GM13977 (cell line): ENCODE measurements at regions not wholly inside any gene's neighbourhood (a gene's known extent, or its start where the extent isn't known, plus 50 kb on each side); places are given as distances from the start of the nearest gene placed in this dataset.

Experiments used
- DNase-seq: peaks from one replicate; pipeline ENCODE4 v3.0.0; 2012; ENCODE audit warnings: low spot score
- in situ Hi-C: fragments of 300-500 bp; cut with MboI; formaldehyde crosslinking; loops from one replicate; pipeline ENCODE4 v1.12.0; 2022; ENCODE audit warnings: low sequenced_read_pairs, low pct_unique_long_range_greater_than_20kb, mixed read lengths, inconsistent platforms; ENCODE audit not compliant: unreplicated experiment
- TF ChIP-seq, protein P1 (sequence below): IDR thresholded peaks from 2 replicates; pipeline ENCODE4 v1.5.1; 2012; ENCODE audit warnings: mild to moderate bottlenecking, control low read depth; ENCODE audit not compliant: insufficient read depth; ENCODE audit errors: extremely low read depth, missing control alignments

DNA sequence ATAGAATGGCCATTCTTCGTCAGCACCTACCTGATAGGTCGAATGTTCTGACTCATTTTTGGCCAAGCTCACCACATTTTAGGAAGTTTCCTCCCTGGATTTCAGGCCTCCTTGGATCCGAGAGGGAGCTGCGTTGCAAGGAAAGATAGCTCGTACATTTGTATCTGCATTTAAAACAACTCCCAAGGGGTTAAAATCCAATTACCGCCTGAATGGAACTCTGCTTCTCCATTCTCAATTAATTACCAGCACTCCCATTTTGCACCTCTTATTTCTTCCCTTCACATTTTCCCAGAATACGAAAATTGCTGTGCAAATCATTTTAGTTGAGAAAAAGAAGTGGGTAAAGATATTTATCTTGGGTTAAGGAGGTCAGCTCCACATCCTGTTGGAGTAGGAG is 610.7 kb downstream of the NPHP4 start:
- in situ Hi-C loops: no loop called here
- TF ChIP-seq, protein P1, sequence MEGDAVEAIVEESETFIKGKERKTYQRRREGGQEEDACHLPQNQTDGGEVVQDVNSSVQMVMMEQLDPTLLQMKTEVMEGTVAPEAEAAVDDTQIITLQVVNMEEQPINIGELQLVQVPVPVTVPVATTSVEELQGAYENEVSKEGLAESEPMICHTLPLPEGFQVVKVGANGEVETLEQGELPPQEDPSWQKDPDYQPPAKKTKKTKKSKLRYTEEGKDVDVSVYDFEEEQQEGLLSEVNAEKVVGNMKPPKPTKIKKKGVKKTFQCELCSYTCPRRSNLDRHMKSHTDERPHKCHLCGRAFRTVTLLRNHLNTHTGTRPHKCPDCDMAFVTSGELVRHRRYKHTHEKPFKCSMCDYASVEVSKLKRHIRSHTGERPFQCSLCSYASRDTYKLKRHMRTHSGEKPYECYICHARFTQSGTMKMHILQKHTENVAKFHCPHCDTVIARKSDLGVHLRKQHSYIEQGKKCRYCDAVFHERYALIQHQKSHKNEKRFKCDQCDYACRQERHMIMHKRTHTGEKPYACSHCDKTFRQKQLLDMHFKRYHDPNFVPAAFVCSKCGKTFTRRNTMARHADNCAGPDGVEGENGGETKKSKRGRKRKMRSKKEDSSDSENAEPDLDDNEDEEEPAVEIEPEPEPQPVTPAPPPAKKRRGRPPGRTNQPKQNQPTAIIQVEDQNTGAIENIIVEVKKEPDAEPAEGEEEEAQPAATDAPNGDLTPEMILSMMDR: no peak
- DNase-seq: no peak

DNA sequence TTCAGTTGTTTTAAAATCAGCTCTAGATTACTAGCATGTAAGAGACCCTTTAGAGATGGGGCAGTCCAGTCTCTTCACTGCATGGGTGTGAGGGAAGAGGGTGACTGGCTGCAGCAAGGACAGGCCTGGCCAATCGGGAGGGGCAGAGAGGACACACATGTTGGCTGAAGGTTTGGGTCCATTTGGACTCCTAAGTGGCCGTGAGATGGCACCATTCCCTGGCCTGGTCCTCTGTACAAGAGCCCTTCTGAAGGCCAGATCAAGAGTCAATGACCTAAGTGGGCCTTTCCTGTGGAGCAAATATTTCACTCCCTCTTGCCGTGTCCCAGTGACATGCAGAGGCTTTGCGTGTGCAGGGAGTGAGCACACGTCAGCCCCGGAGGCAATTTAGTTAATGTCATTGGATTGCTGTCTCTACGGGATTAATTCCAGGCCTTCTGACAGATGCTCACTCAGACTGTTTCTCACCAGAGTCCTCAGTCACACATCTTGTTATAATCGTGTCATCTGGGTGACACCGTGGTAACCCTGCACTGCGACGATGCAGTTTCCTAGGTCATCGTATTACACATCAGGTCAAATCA is 613.0 kb downstream of the NPHP4 start:
- DNase-seq: no peak
- TF ChIP-seq, protein P1: no peak
- in situ Hi-C loops: no loop called here

DNA sequence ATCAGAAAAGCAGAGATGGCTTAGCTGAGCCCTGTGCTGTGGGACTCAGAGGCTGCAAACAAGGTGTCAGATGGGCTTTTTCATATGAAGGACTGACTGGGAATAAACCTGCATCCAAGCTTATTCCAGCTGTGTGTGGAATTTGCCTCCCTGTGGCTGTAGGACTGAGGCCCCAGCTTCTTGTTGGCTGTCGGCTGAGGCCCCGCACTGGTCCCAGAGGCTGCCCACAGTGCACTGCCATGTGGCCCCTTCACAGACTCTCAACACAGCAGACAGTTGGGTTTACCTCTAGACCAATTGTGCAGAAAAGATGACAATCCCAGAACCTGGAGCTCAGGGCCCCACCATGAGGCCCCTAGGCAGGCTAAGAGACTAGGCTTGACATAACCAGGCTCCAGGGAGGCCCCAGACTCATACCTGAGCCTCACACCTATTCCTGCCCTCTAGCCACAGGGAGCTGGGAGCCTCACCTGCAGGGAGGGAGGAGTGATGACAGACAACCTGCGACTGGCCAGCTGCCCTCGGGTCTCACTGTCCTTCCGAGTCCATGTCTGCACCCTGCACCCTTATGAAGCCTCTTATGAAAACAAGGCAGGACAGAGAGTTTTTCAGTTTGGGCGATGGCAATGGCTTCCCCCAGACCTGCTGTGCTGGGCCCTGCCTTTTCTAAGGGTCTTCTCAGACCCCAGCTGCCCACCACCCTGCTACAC is 615.5 kb downstream of the NPHP4 start:
- no peak for DNase-seq
- TF ChIP-seq, protein P1: no peak
- in situ Hi-C loops: no loop called here

DNA sequence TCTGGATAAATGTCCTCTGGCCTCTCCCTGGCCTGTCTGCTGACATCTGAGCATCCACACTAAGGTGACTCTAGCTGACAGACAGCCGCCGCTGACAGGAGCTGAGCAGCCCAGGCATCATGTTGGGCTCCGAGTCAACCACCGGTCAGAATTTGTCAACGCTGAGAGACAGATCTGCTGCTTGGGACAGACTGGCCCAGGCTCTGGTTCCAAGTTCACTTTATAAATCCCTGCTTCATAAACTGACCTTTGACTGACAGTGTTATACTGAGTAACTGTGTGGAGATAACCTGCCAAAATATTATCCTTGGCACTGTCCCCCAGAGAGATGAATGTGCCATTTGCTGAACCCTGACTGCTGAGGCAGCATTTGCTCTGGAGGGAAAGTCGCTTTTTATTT is 616.7 kb downstream of the NPHP4 start:
- in situ Hi-C loops: no loop called here
- TF ChIP-seq, protein P1: no peak

DNA sequence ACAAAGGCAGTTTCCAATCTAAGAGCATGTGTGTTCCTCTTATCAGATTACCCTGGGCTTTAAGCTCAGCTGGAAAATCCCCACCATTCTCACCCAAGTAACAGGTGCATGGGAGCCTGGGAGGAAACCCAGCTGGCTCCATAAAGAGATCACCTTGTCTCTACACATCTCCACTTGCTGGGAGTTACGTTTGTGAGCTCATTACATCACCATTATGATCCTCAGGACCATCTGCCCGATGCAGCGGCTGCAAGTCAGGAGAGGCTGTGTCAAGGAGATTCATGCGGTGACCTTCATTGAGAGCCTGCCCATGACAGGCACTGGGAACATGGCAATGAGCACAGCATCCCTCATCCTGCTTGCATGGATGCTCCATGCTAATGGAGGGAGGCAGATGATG is 618.0 kb downstream of the NPHP4 start:
- no peak for DNase-seq
- in situ Hi-C loops: no loop called here
- TF ChIP-seq, protein P1: no peak

More for the DNA sequence above, 616.7 kb downstream of the NPHP4 start:
- no peak for DNase-seq

DNA sequence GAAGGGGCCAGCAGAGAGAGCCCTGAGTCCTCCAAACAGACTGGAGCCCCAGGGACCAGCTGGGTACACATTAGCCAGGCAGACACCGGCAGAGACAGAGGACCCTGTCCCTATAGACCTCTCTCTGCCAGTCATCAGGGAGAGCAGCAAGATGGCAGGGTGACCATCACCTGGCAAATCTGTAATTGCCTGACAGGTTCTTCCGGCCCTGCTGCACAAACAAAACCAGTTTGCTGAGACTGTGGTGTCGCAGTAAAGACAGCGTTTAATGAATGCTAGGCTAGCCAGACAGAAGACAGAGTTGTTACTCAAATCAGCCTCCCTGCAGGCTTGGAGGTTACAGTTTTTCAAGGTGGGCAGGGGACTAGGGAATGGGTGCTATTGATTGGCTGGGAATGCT is 618.9 kb downstream of the NPHP4 start:
- DNase-seq: no peak
- in situ Hi-C loops: no loop called here
- TF ChIP-seq, protein P1: no peak
